SU-DHL-6 (cell line): ENCODE measurements at regions not wholly inside any gene's neighbourhood (a gene's known extent, or its start where the extent isn't known, plus 50 kb on each side); places are given as distances from the start of the nearest gene placed in this dataset.

Experiments used
- EZH2phosphoT487 ChIP-seq: fragments of 200-600 bp; sonication (generic), shearing (Covaris generic); conservative IDR thresholded peaks from 2 replicates; pipeline ENCODE4 v1.6.1; 2018; ENCODE audit warnings: mild to moderate bottlenecking, antibody characterized with exemption, low read length, moderate library complexity, mixed read lengths
- TF ChIP-seq, protein P1 (sequence below): fragments of 200-600 bp; sonication (generic); IDR thresholded peaks from one replicate; pipeline ENCODE4 v1.5.1; 2017; ENCODE audit warnings: antibody characterized with exemption, mild to moderate bottlenecking, low read length, moderate library complexity; ENCODE audit not compliant: insufficient read depth, poor library complexity, severe bottlenecking

DNA sequence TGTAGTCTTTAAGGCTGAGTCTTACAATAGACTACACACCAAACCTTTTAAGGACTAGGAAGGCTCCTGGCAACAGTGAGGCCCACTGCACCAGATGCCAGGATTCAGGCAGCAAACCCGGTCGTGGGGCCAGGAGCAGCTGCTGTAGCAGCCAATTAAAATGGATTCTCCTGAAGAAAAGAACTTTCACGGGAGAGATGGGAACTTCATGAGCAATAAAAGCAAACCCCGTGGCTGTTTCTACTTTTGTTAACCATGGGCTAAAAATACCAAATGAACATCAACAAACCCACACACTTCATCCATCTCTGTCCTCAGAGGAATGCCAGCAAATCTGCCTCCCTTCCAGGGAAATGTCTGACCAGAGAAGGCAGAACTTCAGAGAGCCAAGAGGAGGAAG, 101.4 kb downstream of the BTC start:
- TF ChIP-seq, protein P1, sequence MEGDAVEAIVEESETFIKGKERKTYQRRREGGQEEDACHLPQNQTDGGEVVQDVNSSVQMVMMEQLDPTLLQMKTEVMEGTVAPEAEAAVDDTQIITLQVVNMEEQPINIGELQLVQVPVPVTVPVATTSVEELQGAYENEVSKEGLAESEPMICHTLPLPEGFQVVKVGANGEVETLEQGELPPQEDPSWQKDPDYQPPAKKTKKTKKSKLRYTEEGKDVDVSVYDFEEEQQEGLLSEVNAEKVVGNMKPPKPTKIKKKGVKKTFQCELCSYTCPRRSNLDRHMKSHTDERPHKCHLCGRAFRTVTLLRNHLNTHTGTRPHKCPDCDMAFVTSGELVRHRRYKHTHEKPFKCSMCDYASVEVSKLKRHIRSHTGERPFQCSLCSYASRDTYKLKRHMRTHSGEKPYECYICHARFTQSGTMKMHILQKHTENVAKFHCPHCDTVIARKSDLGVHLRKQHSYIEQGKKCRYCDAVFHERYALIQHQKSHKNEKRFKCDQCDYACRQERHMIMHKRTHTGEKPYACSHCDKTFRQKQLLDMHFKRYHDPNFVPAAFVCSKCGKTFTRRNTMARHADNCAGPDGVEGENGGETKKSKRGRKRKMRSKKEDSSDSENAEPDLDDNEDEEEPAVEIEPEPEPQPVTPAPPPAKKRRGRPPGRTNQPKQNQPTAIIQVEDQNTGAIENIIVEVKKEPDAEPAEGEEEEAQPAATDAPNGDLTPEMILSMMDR, result no peak
- no peak for TF ChIP-seq EZH2phosphoT487
